GM12878 (cell line): ENCODE measurements at regions not wholly inside any gene's neighbourhood (a gene's known extent, or its start where the extent isn't known, plus 50 kb on each side); places are given as distances from the start of the nearest gene placed in this dataset.

Experiments used
- KDM1A ChIP-seq: fragments of 200-600 bp; sonication (generic); IDR thresholded peaks from 2 replicates; pipeline ENCODE4 v1.6.1; 2016; ENCODE audit warnings: borderline replicate concordance
- MXI1 ChIP-seq: fragments of 150-350 bp; IDR thresholded peaks from 2 replicates; pipeline ENCODE4 v1.6.1; 2011; ENCODE audit warnings: low read depth, mild to moderate bottlenecking, inconsistent platforms, low read length, improper control_type of control experiment
- MYB ChIP-seq: fragments of 150-350 bp; IDR thresholded peaks from 2 replicates; pipeline ENCODE4 v1.6.1; 2014; ENCODE audit warnings: mild to moderate bottlenecking, low read depth, low read length, borderline replicate concordance
- STAT3 ChIP-seq: IDR thresholded peaks from 2 replicates; pipeline ENCODE4 v1.6.1; 2011; ENCODE audit warnings: low read depth, low read length, improper control_type of control experiment
- TF ChIP-seq, protein P1 (sequence below), 3 experiments: IDR thresholded peaks in 2 of 3; conservative IDR thresholded peaks in 1 of 3; 2 replicates each; pipeline ENCODE4 v1.5.1; 2011; ENCODE audit warnings: low read depth in 3 of 3, low read length in 3 of 3, mild to moderate bottlenecking in 3 of 3, control low read depth in 2 of 3, moderate library complexity in 2 of 3, inconsistent platforms in 1 of 3, mixed read lengths in 1 of 3; ENCODE audit not compliant: control insufficient read depth in 2 of 3, insufficient read depth in 1 of 3; ENCODE audit errors: extremely low read depth in 1 of 3
- TF ChIP-seq, protein P2 (sequence below): fragments of 450-650 bp; formaldehyde crosslinking; IDR thresholded peaks from 2 replicates; pipeline ENCODE4 v1.4.0; 2020; ENCODE audit warnings: mild to moderate bottlenecking, moderate library complexity
- TF ChIP-seq, protein P3 (sequence below): fragments of 150-350 bp; IDR thresholded peaks from 2 replicates; pipeline ENCODE4 v1.6.1; 2014; ENCODE audit warnings: mild to moderate bottlenecking, low read depth, low read length
- TF ChIP-seq, protein P4 (sequence below): fragments of 450-650 bp; formaldehyde crosslinking; IDR thresholded peaks from 2 replicates; pipeline ENCODE4 v1.5.0; 2022; ENCODE audit warnings: mild to moderate bottlenecking, missing genetic modification characterization

DNA sequence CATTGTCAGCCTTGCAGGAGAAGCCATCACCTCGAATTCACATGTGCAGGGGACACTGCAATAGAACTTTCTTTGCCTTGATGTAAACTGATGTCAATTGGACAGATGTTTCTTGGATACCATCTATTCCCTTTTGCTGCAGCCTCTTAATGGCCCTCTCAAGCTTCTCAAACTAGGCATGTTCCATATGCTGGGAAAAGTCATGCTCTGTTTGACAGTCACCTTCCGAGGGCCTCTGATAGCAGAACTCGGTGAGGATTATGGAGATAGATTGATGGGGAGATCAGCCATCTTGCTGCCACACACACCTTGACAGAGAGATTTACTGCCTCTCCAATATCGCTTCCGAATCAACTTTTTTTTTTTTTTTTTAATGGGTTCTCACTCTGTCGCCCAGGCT, 145.8 kb upstream of the NUDT4 start (continued):
- TF ChIP-seq MXI1 (no peak), KDM1A (no peak), MYB (no peak), STAT3 (no peak)
- TF ChIP-seq, protein P1, sequence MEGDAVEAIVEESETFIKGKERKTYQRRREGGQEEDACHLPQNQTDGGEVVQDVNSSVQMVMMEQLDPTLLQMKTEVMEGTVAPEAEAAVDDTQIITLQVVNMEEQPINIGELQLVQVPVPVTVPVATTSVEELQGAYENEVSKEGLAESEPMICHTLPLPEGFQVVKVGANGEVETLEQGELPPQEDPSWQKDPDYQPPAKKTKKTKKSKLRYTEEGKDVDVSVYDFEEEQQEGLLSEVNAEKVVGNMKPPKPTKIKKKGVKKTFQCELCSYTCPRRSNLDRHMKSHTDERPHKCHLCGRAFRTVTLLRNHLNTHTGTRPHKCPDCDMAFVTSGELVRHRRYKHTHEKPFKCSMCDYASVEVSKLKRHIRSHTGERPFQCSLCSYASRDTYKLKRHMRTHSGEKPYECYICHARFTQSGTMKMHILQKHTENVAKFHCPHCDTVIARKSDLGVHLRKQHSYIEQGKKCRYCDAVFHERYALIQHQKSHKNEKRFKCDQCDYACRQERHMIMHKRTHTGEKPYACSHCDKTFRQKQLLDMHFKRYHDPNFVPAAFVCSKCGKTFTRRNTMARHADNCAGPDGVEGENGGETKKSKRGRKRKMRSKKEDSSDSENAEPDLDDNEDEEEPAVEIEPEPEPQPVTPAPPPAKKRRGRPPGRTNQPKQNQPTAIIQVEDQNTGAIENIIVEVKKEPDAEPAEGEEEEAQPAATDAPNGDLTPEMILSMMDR (IDR thresholded peaks at IDR 0.05 in 2 of 3, conservative IDR thresholded peaks at IDR 0.05 in 1 of 3; ENCODE audit: control insufficient read depth in 2 of 3, extremely low read depth in 1 of 3, insufficient read depth in 1 of 3, low read depth in 3 of 3, low read length in 3 of 3) = no peak
- TF ChIP-seq, protein P2, sequence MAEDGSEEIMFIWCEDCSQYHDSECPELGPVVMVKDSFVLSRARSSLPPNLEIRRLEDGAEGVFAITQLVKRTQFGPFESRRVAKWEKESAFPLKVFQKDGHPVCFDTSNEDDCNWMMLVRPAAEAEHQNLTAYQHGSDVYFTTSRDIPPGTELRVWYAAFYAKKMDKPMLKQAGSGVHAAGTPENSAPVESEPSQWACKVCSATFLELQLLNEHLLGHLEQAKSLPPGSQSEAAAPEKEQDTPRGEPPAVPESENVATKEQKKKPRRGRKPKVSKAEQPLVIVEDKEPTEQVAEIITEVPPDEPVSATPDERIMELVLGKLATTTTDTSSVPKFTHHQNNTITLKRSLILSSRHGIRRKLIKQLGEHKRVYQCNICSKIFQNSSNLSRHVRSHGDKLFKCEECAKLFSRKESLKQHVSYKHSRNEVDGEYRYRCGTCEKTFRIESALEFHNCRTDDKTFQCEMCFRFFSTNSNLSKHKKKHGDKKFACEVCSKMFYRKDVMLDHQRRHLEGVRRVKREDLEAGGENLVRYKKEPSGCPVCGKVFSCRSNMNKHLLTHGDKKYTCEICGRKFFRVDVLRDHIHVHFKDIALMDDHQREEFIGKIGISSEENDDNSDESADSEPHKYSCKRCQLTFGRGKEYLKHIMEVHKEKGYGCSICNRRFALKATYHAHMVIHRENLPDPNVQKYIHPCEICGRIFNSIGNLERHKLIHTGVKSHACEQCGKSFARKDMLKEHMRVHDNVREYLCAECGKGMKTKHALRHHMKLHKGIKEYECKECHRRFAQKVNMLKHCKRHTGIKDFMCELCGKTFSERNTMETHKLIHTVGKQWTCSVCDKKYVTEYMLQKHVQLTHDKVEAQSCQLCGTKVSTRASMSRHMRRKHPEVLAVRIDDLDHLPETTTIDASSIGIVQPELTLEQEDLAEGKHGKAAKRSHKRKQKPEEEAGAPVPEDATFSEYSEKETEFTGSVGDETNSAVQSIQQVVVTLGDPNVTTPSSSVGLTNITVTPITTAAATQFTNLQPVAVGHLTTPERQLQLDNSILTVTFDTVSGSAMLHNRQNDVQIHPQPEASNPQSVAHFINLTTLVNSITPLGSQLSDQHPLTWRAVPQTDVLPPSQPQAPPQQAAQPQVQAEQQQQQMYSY (CRISPR knock-in tag) = no peak
- TF ChIP-seq, protein P3, sequence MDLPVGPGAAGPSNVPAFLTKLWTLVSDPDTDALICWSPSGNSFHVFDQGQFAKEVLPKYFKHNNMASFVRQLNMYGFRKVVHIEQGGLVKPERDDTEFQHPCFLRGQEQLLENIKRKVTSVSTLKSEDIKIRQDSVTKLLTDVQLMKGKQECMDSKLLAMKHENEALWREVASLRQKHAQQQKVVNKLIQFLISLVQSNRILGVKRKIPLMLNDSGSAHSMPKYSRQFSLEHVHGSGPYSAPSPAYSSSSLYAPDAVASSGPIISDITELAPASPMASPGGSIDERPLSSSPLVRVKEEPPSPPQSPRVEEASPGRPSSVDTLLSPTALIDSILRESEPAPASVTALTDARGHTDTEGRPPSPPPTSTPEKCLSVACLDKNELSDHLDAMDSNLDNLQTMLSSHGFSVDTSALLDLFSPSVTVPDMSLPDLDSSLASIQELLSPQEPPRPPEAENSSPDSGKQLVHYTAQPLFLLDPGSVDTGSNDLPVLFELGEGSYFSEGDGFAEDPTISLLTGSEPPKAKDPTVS = no peak
- TF ChIP-seq, protein P4, sequence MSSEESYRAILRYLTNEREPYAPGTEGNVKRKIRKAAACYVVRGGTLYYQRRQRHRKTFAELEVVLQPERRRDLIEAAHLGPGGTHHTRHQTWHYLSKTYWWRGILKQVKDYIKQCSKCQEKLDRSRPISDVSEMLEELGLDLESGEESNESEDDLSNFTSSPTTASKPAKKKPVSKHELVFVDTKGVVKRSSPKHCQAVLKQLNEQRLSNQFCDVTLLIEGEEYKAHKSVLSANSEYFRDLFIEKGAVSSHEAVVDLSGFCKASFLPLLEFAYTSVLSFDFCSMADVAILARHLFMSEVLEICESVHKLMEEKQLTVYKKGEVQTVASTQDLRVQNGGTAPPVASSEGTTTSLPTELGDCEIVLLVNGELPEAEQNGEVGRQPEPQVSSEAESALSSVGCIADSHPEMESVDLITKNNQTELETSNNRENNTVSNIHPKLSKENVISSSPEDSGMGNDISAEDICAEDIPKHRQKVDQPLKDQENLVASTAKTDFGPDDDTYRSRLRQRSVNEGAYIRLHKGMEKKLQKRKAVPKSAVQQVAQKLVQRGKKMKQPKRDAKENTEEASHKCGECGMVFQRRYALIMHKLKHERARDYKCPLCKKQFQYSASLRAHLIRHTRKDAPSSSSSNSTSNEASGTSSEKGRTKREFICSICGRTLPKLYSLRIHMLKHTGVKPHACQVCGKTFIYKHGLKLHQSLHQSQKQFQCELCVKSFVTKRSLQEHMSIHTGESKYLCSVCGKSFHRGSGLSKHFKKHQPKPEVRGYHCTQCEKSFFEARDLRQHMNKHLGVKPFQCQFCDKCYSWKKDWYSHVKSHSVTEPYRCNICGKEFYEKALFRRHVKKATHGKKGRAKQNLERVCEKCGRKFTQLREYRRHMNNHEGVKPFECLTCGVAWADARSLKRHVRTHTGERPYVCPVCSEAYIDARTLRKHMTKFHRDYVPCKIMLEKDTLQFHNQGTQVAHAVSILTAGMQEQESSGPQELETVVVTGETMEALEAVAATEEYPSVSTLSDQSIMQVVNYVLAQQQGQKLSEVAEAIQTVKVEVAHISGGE (CRISPR knock-in tag) = no peak
